Hepatocyte (in vitro differentiated cells): ENCODE measurements at regions not wholly inside any gene's neighbourhood (a gene's known extent, or its start where the extent isn't known, plus 50 kb on each side); places are given as distances from the start of the nearest gene placed in this dataset.
"Not testable (repeated sequence)": the region's sequence is repeated elsewhere in the genome, so short reads cannot be mapped to it uniquely, and the experiment has no call there.

Experiments used
- DNase-seq: peaks from one replicate; pipeline ENCODE4 v3.0.0-alpha.2; 2016; ENCODE audit warnings: low spot score
- H2AFZ ChIP-seq: fragments of 200-600 bp; sonication (generic); 2 replicates; pipeline ENCODE4 v1.6.0; 2016; ENCODE audit warnings: antibody characterized with exemption, mild to moderate bottlenecking
- H3K27ac ChIP-seq: fragments of 200-600 bp; sonication (generic); 2 replicates; pipeline ENCODE4 v1.5.1; 2016; ENCODE audit warnings: mild to moderate bottlenecking
- H3K27me3 ChIP-seq: fragments of 200-600 bp; sonication (generic); 2 replicates; pipeline ENCODE4 v1.6.1; 2016
- H3K36me3 ChIP-seq: fragments of 200-600 bp; sonication (generic); replicated peaks from 2 replicates; pipeline ENCODE4 v1.5.1; 2016; ENCODE audit warnings: low read depth; ENCODE audit not compliant: insufficient read depth
- H3K4me1 ChIP-seq: fragments of 200-600 bp; sonication (generic); 2 replicates; pipeline ENCODE4 v1.5.1; 2016; ENCODE audit warnings: mild to moderate bottlenecking, moderate library complexity; ENCODE audit not compliant: insufficient read depth
- H3K4me2 ChIP-seq: fragments of 200-600 bp; sonication (generic); 2 replicates; pipeline ENCODE4 v1.6.0; 2016
- H3K4me3 ChIP-seq: fragments of 200-600 bp; sonication (generic); 2 replicates; pipeline ENCODE4 v1.5.1; 2016; ENCODE audit warnings: mild to moderate bottlenecking
- H3K79me2 ChIP-seq: fragments of 200-600 bp; sonication (generic); 2 replicates; pipeline ENCODE4 v1.6.0; 2017; ENCODE audit warnings: mild to moderate bottlenecking
- H3K9me2 ChIP-seq: fragments of 200-600 bp; sonication (generic); replicated peaks from 2 replicates; pipeline ENCODE4 v1.6.0; 2017; ENCODE audit warnings: mild to moderate bottlenecking; ENCODE audit not compliant: insufficient read depth
- H3K9me3 ChIP-seq: fragments of 200-600 bp; sonication (generic); 2 replicates; pipeline ENCODE4 v1.5.1; 2016; ENCODE audit warnings: low read depth, mild to moderate bottlenecking
- H4K20me1 ChIP-seq: fragments of 200-600 bp; sonication (generic); 2 replicates; pipeline ENCODE4 v1.6.0; 2016; ENCODE audit warnings: mild to moderate bottlenecking; ENCODE audit not compliant: insufficient read depth, poor library complexity, severe bottlenecking
- EZH2 ChIP-seq: fragments of 200-600 bp; sonication (generic); IDR thresholded peaks from 2 replicates; pipeline ENCODE4 v1.6.1; 2016; ENCODE audit warnings: antibody characterized with exemption, mild to moderate bottlenecking, borderline replicate concordance
- EZH2phosphoT487 ChIP-seq: fragments of 200-600 bp; sonication (generic); IDR thresholded peaks from one replicate; pipeline ENCODE4 v1.6.1; 2018; ENCODE audit warnings: antibody characterized with exemption, mild to moderate bottlenecking, low read depth, moderate library complexity; ENCODE audit not compliant: unreplicated experiment, severe bottlenecking
- WGBS: methylation state at CpG from one replicate; pipeline ENCODE4 v1.1.6; 2016; ENCODE audit warnings: low lambda C conversion rate; ENCODE audit errors: missing lambda C conversion rate; 5-methylcytosine and 5-hydroxymethylcytosine counted together
- TF ChIP-seq, protein P1 (sequence below): fragments of 200-600 bp; sonication (generic); IDR thresholded peaks from 2 replicates; pipeline ENCODE4 v1.5.1; 2016; ENCODE audit warnings: antibody characterized with exemption, mild to moderate bottlenecking; ENCODE audit not compliant: poor library complexity

DNA sequence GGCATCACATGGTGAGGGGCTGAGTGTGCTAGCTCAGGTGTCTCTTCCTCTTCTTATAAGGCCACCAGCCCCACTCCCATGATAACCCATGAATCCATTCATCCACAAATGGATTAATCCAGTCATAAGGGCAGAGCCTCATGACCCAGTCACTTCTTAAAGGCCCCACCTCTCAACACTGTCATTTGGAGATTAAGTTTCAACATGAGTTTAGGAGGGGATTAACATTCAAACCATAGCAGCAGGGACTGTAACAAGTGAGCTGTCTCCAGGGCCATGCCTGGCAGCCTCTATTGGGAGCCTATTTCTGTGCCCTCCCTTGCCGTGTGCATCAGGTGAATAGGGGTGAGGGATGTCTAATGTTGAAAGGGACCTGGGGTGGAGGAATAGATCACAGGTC is 77.5 kb downstream of the CHRD start:
- 88% methylated on average over 1 of the region's 1 CpG for WGBS
- Histone ChIP-seq H3K4me1 (no peaks in the 10 kb centered on the region), H3K79me2 (no peaks in the 10 kb centered on the region), H3K36me3 (no peaks in the 10 kb centered on the region), H3K27me3 (no peaks in the 10 kb centered on the region), H4K20me1 (no peaks in the 10 kb centered on the region), H3K9me2 (no peaks in the 10 kb centered on the region), H3K27ac (no peak overlapping the region), H3K4me2 (no peak overlapping the region), H3K9me3 (no peaks in the 10 kb centered on the region), H3K4me3 (no peak overlapping the region), H2AFZ (no peak overlapping the region)
- no peak for DNase-seq
- TF ChIP-seq, protein P1, sequence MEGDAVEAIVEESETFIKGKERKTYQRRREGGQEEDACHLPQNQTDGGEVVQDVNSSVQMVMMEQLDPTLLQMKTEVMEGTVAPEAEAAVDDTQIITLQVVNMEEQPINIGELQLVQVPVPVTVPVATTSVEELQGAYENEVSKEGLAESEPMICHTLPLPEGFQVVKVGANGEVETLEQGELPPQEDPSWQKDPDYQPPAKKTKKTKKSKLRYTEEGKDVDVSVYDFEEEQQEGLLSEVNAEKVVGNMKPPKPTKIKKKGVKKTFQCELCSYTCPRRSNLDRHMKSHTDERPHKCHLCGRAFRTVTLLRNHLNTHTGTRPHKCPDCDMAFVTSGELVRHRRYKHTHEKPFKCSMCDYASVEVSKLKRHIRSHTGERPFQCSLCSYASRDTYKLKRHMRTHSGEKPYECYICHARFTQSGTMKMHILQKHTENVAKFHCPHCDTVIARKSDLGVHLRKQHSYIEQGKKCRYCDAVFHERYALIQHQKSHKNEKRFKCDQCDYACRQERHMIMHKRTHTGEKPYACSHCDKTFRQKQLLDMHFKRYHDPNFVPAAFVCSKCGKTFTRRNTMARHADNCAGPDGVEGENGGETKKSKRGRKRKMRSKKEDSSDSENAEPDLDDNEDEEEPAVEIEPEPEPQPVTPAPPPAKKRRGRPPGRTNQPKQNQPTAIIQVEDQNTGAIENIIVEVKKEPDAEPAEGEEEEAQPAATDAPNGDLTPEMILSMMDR = no peak
- TF ChIP-seq EZH2 (no peak), EZH2phosphoT487 (no peak)

DNA sequence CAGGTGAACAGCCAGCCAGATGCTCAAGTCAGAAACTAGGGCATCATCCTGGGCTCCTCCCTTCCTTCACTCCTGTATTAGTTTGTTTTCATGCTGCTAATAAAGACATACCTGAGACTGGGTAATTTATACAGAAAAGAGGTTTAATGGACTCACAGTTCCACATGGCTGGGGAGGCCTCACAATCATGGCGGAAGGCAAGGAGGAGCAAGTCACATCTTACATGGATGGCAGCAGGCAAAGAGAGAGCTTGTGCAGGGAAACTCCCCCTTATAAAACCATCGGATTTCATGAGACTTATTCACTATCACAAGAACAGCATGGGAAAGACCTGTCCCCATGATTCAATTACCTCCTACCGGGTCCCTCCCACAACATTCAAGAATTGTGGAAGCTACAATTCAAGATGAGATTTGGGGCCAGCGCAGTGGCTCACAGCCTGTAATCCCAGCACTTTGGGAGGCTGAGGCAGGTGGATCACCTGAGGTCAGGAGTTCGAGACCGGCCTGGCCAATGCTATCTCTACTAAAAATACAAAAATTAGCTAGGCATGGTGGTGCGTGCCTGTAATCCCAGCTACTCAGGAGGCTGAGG is 78.0 kb downstream of the CHRD start:
- not testable (repeated sequence) for H4K20me1 ChIP-seq, H3K79me2 ChIP-seq, H3K4me1 ChIP-seq, H2AFZ ChIP-seq, H3K27ac ChIP-seq, H3K4me2 ChIP-seq, DNase-seq, H3K9me2 ChIP-seq, H3K36me3 ChIP-seq, H3K4me3 ChIP-seq, H3K27me3 ChIP-seq, H3K9me3 ChIP-seq
- whole genome bisulfite sequencing = 94% methylated on average over 7 of the region's 7 CpGs

DNA sequence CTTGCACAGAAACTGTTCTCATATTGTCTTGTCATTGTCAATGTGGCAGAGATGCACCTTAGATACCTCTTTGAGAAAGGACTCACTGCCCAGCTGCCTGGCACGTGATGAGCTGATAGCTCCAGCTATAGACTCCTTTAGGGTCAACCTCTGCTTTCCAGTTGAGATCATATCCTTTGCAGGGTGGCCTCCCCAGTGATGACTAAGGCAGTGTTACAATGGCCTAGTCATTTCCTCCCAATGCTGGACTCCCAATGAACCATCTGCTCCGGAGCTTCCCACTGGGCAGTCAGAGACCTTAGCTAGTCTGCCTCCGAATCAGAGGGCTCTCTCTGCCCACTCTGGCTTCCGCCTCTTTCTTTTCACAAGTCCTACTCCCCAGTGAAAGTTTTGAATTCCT is 79.5 kb downstream of the CHRD start:
- H3K4me3 ChIP-seq = no peak overlapping the region
- no peak overlapping the region for H3K27ac ChIP-seq
- no peaks in the 10 kb centered on the region for H3K4me1 ChIP-seq
- H3K36me3 ChIP-seq = no peaks in the 10 kb centered on the region
- no peaks in the 10 kb centered on the region for H4K20me1 ChIP-seq
- 91% methylated on average over 4 of the region's 4 CpGs for WGBS
- H3K27me3 ChIP-seq = no peaks in the 10 kb centered on the region
- no peaks in the 10 kb centered on the region for H3K79me2 ChIP-seq
- no peak overlapping the region for H2AFZ ChIP-seq
- DNase-seq = no peak
- no peaks in the 10 kb centered on the region for H3K9me3 ChIP-seq
- TF ChIP-seq EZH2phosphoT487 (no peak), EZH2 (no peak)
- TF ChIP-seq, protein P1 = no peak
- H3K9me2 ChIP-seq = no peaks in the 10 kb centered on the region
- H3K4me2 ChIP-seq = no peak overlapping the region

DNA sequence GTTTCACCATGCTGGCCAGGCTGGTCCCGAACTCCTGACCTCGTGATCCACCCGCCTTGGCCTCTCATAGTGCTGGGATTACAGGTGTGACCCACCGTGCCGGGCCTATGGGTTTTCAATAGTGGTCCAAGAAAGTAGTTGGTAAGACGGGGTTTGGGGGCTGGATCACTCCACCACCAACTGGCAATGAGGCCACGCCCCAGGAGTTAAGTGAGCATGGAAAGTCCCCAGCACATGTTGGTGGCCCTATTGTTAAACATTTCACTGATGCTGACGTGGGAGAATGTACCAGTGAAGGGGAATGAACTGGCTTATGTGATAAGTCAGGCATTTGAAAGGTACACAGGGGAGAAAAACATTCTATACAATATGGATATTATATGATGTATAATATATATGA is 80.4 kb downstream of the CHRD start:
- Histone ChIP-seq H3K79me2 (no peaks in the 10 kb centered on the region), H3K9me3 (no peaks in the 10 kb centered on the region), H3K27me3 (no peaks in the 10 kb centered on the region), H4K20me1 (no peaks in the 10 kb centered on the region), H3K4me1 (no peaks in the 10 kb centered on the region), H3K9me2 (no peaks in the 10 kb centered on the region), H3K4me2 (no peak overlapping the region), H3K36me3 (no peaks in the 10 kb centered on the region), H2AFZ (no peak overlapping the region), H3K4me3 (no peak overlapping the region), H3K27ac (no peak overlapping the region)
- DNase-seq = no peak
- TF ChIP-seq EZH2 (no peak), EZH2phosphoT487 (no peak)
- TF ChIP-seq, protein P1 = no peak
- 93% methylated on average over 8 of the region's 8 CpGs for WGBS
